ENCODE measurements at regions not wholly inside any gene's neighbourhood (a gene's known extent, or its start where the extent isn't known, plus 50 kb on each side); places are given as distances from the start of the nearest gene placed in this dataset.

GRCh38 chr4:126779436-126780166 lies 853.2 kb upstream of the INTU start (continued):
- no peak for TF ChIP-seq NFYB (CRISPR knock-in tag; conservative IDR thresholded peaks at IDR 0.05; ENCODE audit: low read depth)

- H3K27ac Mint-ChIP-seq, result no peak overlapping the region
- no peaks in the 10 kb centered on the region for H3K27me3 Mint-ChIP-seq (ENCODE audit: low read depth)
- ChIA-PET CTCF (no interaction called here), POLR2A (interaction anchor here (0.7 kb wide), 1 partner anchor 53 kb away, joined by 3 read pairs; no protein-coding TSS in a partner anchor)
- H3K9me3 Mint-ChIP-seq, result no peaks in the 10 kb centered on the region
- H3K4me3 Mint-ChIP-seq, result no peak overlapping the region
- no peaks in the 10 kb centered on the region for H3K36me3 Mint-ChIP-seq
- ATAC-seq, result no peak
- TF ChIP-seq NFE2L1 (CRISPR knock-in tag; IDR thresholded peaks at IDR 0.05), result no peak
- no peak for TF ChIP-seq FOXP1 (CRISPR knock-in tag; IDR thresholded peaks at IDR 0.05; ENCODE audit: borderline replicate concordance)
- no peak for TF ChIP-seq ZNF219 (CRISPR knock-in tag; IDR thresholded peaks at IDR 0.05; ENCODE audit: borderline replicate concordance)
- H3K4me1 Mint-ChIP-seq, result peaks cover 13% of the 10 kb centered on the region
- no peak for DNase-seq (ENCODE audit: low spot score)
These were observed 849.6 kb upstream of the INTU start for GRCh38 chr4:126783191-126783590.

- Mint-ChIP-seq H3K27ac (no peak overlapping the region), H3K27me3 (ENCODE audit: low read depth) (no peaks in the 10 kb centered on the region), H3K4me1 (peaks cover 4% of the 10 kb centered on the region; the same call in 1 of the 2 replicates), H3K36me3 (no peaks in the 10 kb centered on the region), H3K4me3 (no peak overlapping the region), H3K9me3 (no peaks in the 10 kb centered on the region)
- CTCF ChIA-PET, result interaction anchor here (0.8 kb wide), 1 partner anchor 64 kb away, joined by 3 read pairs; no protein-coding TSS in a partner anchor
- ATAC-seq (no peak), DNase-seq (ENCODE audit: low spot score) (no peak)
- POLR2A ChIA-PET, result interaction anchor here (0.7 kb wide), 1 partner anchor 716 kb away, joined by 3 read pairs; no protein-coding TSS in a partner anchor
- TF ChIP-seq SP1 (CRISPR knock-in tag; conservative IDR thresholded peaks at IDR 0.05) (no peak), ERG (CRISPR knock-in tag; IDR thresholded peaks at IDR 0.05) (no peak), USF1 (CRISPR knock-in tag; IDR thresholded peaks at IDR 0.05) (no peak), NR3C1 (CRISPR knock-in tag; conservative IDR thresholded peaks at IDR 0.05; ENCODE audit: low read depth) (no peak), FOXK1 (CRISPR knock-in tag; IDR thresholded peaks at IDR 0.05) (no peak), NR1H2 (CRISPR knock-in tag; IDR thresholded peaks at IDR 0.05) (no peak), ZNF512 (CRISPR knock-in tag; IDR thresholded peaks at IDR 0.05; ENCODE audit: borderline replicate concordance) (no peak), ZNF317 (CRISPR knock-in tag; IDR thresholded peaks at IDR 0.05; ENCODE audit: borderline replicate concordance, low read depth) (no peak), RELA (CRISPR knock-in tag; IDR thresholded peaks at IDR 0.05; ENCODE audit: borderline replicate concordance) (no peak), FOXP1 (CRISPR knock-in tag; IDR thresholded peaks at IDR 0.05; ENCODE audit: borderline replicate concordance) (no peak), SOX15 (CRISPR knock-in tag; IDR thresholded peaks at IDR 0.05) (no peak), ZNF138 (CRISPR knock-in tag; conservative IDR thresholded peaks at IDR 0.05) (no peak)
These were observed 847.7 kb upstream of the INTU start for GRCh38 chr4:126784966-126785580.

GRCh38 chr4:126790633-126791032 lies 842.1 kb upstream of the INTU start:
- no peaks in the 10 kb centered on the region for H3K27me3 Mint-ChIP-seq (ENCODE audit: low read depth)
- H3K27ac Mint-ChIP-seq, result no peak overlapping the region
- no peak for TF ChIP-seq FOXP1 (CRISPR knock-in tag; IDR thresholded peaks at IDR 0.05; ENCODE audit: borderline replicate concordance)
- no peak for TF ChIP-seq MYBL2 (CRISPR knock-in tag; IDR thresholded peaks at IDR 0.05)
- no peak for TF ChIP-seq EMX1 (CRISPR knock-in tag; IDR thresholded peaks at IDR 0.05)
- TF ChIP-seq SMAD4 (CRISPR knock-in tag; IDR thresholded peaks at IDR 0.05), result no peak
- no peak for TF ChIP-seq TEAD1 (CRISPR knock-in tag; IDR thresholded peaks at IDR 0.05)
- TF ChIP-seq RELA (CRISPR knock-in tag; IDR thresholded peaks at IDR 0.05; ENCODE audit: borderline replicate concordance), result no peak
- TF ChIP-seq NR1H2 (CRISPR knock-in tag; IDR thresholded peaks at IDR 0.05), result no peak
- no peak for TF ChIP-seq ZNF138 (CRISPR knock-in tag; conservative IDR thresholded peaks at IDR 0.05)
- TF ChIP-seq NFE2L1 (CRISPR knock-in tag; IDR thresholded peaks at IDR 0.05), result no peak
- TF ChIP-seq CREM (CRISPR knock-in tag; IDR thresholded peaks at IDR 0.05), result no peak
- no peak for TF ChIP-seq ATF2 (CRISPR knock-in tag; IDR thresholded peaks at IDR 0.05; ENCODE audit: borderline replicate concordance, low read depth)
- DNase-seq (ENCODE audit: low spot score), result no peak
- no peak for ATAC-seq
- ChIA-PET POLR2A (no interaction called here), CTCF (no interaction called here)
- H3K4me1 Mint-ChIP-seq, result no peaks in the 10 kb centered on the region
- H3K9me3 Mint-ChIP-seq, result no peaks in the 10 kb centered on the region
- H3K4me3 Mint-ChIP-seq, result no peak overlapping the region
- H3K36me3 Mint-ChIP-seq, result no peaks in the 10 kb centered on the region
